ENCODE measurements at regions not wholly inside any gene's neighbourhood (a gene's known extent, or its start where the extent isn't known, plus 50 kb on each side); places are given as distances from the start of the nearest gene placed in this dataset.

DNA sequence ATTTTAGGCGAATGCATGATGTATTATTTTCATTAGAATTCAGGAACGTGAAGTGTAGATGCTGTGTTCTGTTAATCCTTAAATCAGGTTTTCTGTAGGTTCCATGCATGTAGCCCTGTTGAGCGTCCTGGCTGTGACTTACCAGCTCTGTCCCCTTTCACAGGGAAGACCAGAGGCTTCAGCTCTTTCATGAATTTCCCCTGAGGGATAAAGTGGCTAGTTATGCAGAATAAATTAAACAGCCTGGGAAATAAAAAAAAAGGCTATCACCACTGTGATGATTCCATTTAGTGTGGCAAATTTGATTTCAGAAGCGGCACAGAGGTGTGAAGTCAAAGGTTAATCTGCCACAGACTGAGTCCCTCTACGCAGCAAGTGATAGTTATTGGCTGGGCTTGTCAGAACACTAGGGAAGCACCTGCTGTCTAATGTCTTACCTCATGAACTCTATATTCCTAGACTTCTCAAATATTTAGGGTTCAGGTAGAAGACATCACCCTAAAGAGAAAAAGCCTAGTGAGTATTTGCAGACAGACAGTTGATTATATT is 61.6 kb upstream of the LINC00305 start:
- CTCF ChIA-PET: no interaction called here
- TF ChIP-seq, protein P1, sequence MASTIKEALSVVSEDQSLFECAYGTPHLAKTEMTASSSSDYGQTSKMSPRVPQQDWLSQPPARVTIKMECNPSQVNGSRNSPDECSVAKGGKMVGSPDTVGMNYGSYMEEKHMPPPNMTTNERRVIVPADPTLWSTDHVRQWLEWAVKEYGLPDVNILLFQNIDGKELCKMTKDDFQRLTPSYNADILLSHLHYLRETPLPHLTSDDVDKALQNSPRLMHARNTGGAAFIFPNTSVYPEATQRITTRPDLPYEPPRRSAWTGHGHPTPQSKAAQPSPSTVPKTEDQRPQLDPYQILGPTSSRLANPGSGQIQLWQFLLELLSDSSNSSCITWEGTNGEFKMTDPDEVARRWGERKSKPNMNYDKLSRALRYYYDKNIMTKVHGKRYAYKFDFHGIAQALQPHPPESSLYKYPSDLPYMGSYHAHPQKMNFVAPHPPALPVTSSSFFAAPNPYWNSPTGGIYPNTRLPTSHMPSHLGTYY (CRISPR knock-in tag; IDR thresholded peaks at IDR 0.05): no peak
- TF ChIP-seq GTF2I (CRISPR knock-in tag; conservative IDR thresholded peaks at IDR 0.05): no peak
- TF ChIP-seq, protein P2, sequence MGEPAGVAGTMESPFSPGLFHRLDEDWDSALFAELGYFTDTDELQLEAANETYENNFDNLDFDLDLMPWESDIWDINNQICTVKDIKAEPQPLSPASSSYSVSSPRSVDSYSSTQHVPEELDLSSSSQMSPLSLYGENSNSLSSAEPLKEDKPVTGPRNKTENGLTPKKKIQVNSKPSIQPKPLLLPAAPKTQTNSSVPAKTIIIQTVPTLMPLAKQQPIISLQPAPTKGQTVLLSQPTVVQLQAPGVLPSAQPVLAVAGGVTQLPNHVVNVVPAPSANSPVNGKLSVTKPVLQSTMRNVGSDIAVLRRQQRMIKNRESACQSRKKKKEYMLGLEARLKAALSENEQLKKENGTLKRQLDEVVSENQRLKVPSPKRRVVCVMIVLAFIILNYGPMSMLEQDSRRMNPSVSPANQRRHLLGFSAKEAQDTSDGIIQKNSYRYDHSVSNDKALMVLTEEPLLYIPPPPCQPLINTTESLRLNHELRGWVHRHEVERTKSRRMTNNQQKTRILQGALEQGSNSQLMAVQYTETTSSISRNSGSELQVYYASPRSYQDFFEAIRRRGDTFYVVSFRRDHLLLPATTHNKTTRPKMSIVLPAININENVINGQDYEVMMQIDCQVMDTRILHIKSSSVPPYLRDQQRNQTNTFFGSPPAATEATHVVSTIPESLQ (CRISPR knock-in tag; IDR thresholded peaks at IDR 0.05): no peak
- TF ChIP-seq, protein P3, sequence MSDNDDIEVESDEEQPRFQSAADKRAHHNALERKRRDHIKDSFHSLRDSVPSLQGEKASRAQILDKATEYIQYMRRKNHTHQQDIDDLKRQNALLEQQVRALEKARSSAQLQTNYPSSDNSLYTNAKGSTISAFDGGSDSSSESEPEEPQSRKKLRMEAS (CRISPR knock-in tag; IDR thresholded peaks at IDR 0.05): no peak
- TF ChIP-seq, protein P4, sequence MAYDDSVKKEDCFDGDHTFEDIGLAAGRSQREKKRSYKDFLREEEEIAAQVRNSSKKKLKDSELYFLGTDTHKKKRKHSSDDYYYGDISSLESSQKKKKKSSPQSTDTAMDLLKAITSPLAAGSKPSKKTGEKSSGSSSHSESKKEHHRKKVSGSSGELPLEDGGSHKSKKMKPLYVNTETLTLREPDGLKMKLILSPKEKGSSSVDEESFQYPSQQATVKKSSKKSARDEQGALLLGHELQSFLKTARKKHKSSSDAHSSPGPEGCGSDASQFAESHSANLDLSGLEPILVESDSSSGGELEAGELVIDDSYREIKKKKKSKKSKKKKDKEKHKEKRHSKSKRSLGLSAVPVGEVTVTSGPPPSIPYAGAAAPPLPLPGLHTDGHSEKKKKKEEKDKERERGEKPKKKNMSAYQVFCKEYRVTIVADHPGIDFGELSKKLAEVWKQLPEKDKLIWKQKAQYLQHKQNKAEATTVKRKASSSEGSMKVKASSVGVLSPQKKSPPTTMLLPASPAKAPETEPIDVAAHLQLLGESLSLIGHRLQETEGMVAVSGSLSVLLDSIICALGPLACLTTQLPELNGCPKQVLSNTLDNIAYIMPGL (CRISPR knock-in tag; IDR thresholded peaks at IDR 0.05): no peak
- H3K4me1 Mint-ChIP-seq: peaks cover 38% of the 10 kb centered on the region
- H3K9me3 Mint-ChIP-seq: peaks cover 12% of the 10 kb centered on the region
- POLR2A ChIA-PET: no interaction called here
- H3K4me3 Mint-ChIP-seq: no peak overlapping the region
- H3K27ac Mint-ChIP-seq: no peak overlapping the region
- peaks cover 6% of the 10 kb centered on the region; the same call in 1 of the 2 replicates for H3K36me3 Mint-ChIP-seq
- ATAC-seq (no peak), DNase-seq (ENCODE audit: low spot score) (no peak)
- no peaks in the 10 kb centered on the region for H3K27me3 Mint-ChIP-seq (ENCODE audit: low read depth)

DNA sequence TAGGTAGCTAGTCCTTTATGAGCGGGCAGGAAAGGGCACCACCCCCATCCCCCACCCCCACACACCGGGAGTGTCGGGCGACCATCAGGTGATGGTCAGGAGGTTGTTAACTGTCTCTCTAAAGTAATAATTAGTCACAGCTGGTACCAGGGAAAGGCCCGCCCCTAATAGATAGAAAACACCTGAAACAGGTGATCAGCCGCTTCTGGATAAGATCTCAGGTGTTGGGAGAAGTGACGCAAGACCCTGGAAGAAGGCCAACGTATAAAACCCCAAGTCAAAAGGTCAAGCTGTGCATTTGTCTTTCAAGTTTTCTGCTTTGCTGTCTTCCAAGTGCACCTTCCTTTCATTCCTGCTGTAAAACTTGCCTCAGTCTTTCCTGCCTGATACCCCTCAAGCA is 59.6 kb upstream of the LINC00305 start:
- no peak for ATAC-seq

DNA sequence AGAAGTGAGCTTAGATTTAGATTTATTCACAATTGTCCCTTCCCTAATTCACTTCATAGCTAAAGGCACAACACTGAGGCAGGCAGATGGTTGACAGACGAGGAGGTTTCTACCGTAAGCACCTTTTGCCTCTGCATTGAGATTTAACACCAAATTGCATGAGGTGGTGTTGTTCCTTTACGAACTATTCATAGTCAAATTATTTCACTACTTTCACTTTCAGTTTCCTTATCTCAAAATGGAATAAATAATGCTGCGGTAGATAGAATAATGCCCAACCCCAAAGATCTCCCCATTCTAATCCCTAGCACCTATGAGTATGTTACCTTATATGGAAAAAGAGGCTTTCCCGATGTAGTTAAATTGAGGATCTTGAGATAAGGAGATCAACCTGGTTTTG is 58.9 kb upstream of the LINC00305 start:
- Mint-ChIP-seq H3K4me1 (peaks cover 56% of the 10 kb centered on the region), H3K27ac (no peak overlapping the region), H3K4me3 (no peak overlapping the region), H3K27me3 (ENCODE audit: low read depth) (no peaks in the 10 kb centered on the region), H3K36me3 (peaks cover 6% of the 10 kb centered on the region; the same call in 1 of the 2 replicates), H3K9me3 (peaks cover 10% of the 10 kb centered on the region)
- POLR2A ChIA-PET: no interaction called here
- DNase-seq (ENCODE audit: low spot score) (no peak), ATAC-seq (no peak)
- CTCF ChIA-PET: no interaction called here
- TF ChIP-seq, protein P5, sequence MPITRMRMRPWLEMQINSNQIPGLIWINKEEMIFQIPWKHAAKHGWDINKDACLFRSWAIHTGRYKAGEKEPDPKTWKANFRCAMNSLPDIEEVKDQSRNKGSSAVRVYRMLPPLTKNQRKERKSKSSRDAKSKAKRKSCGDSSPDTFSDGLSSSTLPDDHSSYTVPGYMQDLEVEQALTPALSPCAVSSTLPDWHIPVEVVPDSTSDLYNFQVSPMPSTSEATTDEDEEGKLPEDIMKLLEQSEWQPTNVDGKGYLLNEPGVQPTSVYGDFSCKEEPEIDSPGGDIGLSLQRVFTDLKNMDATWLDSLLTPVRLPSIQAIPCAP (CRISPR knock-in tag; IDR thresholded peaks at IDR 0.05): no peak
- TF ChIP-seq NFE2L1 (CRISPR knock-in tag; IDR thresholded peaks at IDR 0.05) (no peak), RORB (CRISPR knock-in tag; IDR thresholded peaks at IDR 0.05) (no peak), ZNF423 (CRISPR knock-in tag; IDR thresholded peaks at IDR 0.05) (no peak), TP53 (CRISPR knock-in tag; IDR thresholded peaks at IDR 0.05) (no peak), ZNF121 (CRISPR knock-in tag; IDR thresholded peaks at IDR 0.05) (no peak), SMAD3 (CRISPR knock-in tag; IDR thresholded peaks at IDR 0.05; ENCODE audit: borderline replicate concordance) (no peak)
- TF ChIP-seq, protein P6, sequence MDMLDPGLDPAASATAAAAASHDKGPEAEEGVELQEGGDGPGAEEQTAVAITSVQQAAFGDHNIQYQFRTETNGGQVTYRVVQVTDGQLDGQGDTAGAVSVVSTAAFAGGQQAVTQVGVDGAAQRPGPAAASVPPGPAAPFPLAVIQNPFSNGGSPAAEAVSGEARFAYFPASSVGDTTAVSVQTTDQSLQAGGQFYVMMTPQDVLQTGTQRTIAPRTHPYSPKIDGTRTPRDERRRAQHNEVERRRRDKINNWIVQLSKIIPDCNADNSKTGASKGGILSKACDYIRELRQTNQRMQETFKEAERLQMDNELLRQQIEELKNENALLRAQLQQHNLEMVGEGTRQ (CRISPR knock-in tag; IDR thresholded peaks at IDR 0.05): no peak

More for the DNA sequence above, 59.6 kb upstream of the LINC00305 start:
- POLR2A ChIA-PET: no interaction called here
- Mint-ChIP-seq H3K36me3 (peaks cover 6% of the 10 kb centered on the region; the same call in 1 of the 2 replicates), H3K27ac (no peak overlapping the region), H3K4me3 (no peak overlapping the region), H3K27me3 (ENCODE audit: low read depth) (no peaks in the 10 kb centered on the region), H3K4me1 (peaks cover 51% of the 10 kb centered on the region), H3K9me3 (peaks cover 10% of the 10 kb centered on the region)
- CTCF ChIA-PET: no interaction called here
- DNase-seq (ENCODE audit: low spot score): no peak
- TF ChIP-seq, protein P7, sequence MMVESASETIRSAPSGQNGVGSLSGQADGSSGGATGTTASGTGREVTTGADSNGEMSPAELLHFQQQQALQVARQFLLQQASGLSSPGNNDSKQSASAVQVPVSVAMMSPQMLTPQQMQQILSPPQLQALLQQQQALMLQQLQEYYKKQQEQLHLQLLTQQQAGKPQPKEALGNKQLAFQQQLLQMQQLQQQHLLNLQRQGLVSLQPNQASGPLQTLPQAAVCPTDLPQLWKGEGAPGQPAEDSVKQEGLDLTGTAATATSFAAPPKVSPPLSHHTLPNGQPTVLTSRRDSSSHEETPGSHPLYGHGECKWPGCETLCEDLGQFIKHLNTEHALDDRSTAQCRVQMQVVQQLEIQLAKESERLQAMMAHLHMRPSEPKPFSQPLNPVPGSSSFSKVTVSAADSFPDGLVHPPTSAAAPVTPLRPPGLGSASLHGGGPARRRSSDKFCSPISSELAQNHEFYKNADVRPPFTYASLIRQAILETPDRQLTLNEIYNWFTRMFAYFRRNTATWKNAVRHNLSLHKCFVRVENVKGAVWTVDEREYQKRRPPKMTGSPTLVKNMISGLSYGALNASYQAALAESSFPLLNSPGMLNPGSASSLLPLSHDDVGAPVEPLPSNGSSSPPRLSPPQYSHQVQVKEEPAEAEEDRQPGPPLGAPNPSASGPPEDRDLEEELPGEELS (CRISPR knock-in tag; IDR thresholded peaks at IDR 0.05): no peak
- TF ChIP-seq RORB (CRISPR knock-in tag; IDR thresholded peaks at IDR 0.05) (no peak), ZNF671 (CRISPR knock-in tag; IDR thresholded peaks at IDR 0.05) (no peak), CREB1 (CRISPR knock-in tag; IDR thresholded peaks at IDR 0.05) (no peak), SMAD3 (CRISPR knock-in tag; IDR thresholded peaks at IDR 0.05; ENCODE audit: borderline replicate concordance) (no peak), GABPB1 (CRISPR knock-in tag; IDR thresholded peaks at IDR 0.05) (no peak)
- TF ChIP-seq, protein P8, sequence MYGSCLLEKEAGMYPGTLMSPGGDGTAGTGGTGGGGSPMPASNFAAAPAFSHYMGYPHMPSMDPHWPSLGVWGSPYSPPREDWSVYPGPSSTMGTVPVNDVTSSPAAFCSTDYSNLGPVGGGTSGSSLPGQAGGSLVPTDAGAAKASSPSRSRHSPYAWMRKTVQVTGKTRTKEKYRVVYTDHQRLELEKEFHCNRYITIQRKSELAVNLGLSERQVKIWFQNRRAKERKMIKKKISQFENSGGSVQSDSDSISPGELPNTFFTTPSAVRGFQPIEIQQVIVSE (CRISPR knock-in tag; IDR thresholded peaks at IDR 0.05; ENCODE audit: borderline replicate concordance): no peak
- TF ChIP-seq, protein P9, sequence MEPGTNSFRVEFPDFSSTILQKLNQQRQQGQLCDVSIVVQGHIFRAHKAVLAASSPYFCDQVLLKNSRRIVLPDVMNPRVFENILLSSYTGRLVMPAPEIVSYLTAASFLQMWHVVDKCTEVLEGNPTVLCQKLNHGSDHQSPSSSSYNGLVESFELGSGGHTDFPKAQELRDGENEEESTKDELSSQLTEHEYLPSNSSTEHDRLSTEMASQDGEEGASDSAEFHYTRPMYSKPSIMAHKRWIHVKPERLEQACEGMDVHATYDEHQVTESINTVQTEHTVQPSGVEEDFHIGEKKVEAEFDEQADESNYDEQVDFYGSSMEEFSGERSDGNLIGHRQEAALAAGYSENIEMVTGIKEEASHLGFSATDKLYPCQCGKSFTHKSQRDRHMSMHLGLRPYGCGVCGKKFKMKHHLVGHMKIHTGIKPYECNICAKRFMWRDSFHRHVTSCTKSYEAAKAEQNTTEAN (CRISPR knock-in tag; IDR thresholded peaks at IDR 0.05): no peak
